ENCODE measurements at regions not wholly inside any gene's neighbourhood (a gene's known extent, or its start where the extent isn't known, plus 50 kb on each side); places are given as distances from the start of the nearest gene placed in this dataset.

GRCh38 chr11:115052601-115053000 is 374.3 kb downstream of the NXPE2 start:
- POLR2A ChIA-PET = no interaction called here

GRCh38 chr11:115054570-115055538 is 376.5 kb downstream of the NXPE2 start:
- no peak for DNase-seq
- H3K27me3 Mint-ChIP-seq = no peaks in the 10 kb centered on the region
- peaks cover 11% of the 10 kb centered on the region for H3K9me3 Mint-ChIP-seq
- POLR2A ChIA-PET = interaction anchor here (0.6 kb wide), 1 partner anchor 1169 kb away, joined by 3 read pairs; no protein-coding TSS in a partner anchor
- H3K27ac Mint-ChIP-seq = no peak overlapping the region
- H3K4me3 Mint-ChIP-seq = no peak overlapping the region
- no peaks in the 10 kb centered on the region for H3K4me1 Mint-ChIP-seq
- H3K36me3 Mint-ChIP-seq (ENCODE audit: low read depth) = no peaks in the 10 kb centered on the region
- CTCF ChIA-PET = interaction anchor here (0.6 kb wide), 1 partner anchor 38 kb away, joined by 6 read pairs; no protein-coding TSS in a partner anchor

More at GRCh38 chr11:115052601-115053000, 374.3 kb downstream of the NXPE2 start:
- peaks cover 11% of the 10 kb centered on the region for H3K9me3 Mint-ChIP-seq
- no peaks in the 10 kb centered on the region for H3K4me1 Mint-ChIP-seq
- CTCF ChIA-PET = interaction anchor here (1.4 kb wide), 1 partner anchor 9 kb away, joined by 3 read pairs; no protein-coding TSS in a partner anchor
- no peak overlapping the region for H3K27ac Mint-ChIP-seq
- no peaks in the 10 kb centered on the region for H3K27me3 Mint-ChIP-seq
- H3K4me3 Mint-ChIP-seq = no peak overlapping the region
- no peaks in the 10 kb centered on the region for H3K36me3 Mint-ChIP-seq (ENCODE audit: low read depth)
- DNase-seq = no peak

GRCh38 chr11:115056514-115056913 is 378.2 kb downstream of the NXPE2 start:
- ChIA-PET CTCF (no interaction called here), POLR2A (no interaction called here)

GRCh38 chr11:115060840-115061239 is 382.5 kb downstream of the NXPE2 start:
- DNase-seq = no peak
- peaks cover 8% of the 10 kb centered on the region for H3K9me3 Mint-ChIP-seq
- H3K4me1 Mint-ChIP-seq = no peaks in the 10 kb centered on the region
- POLR2A ChIA-PET = no interaction called here
- no peak overlapping the region for H3K4me3 Mint-ChIP-seq
- CTCF ChIA-PET = no interaction called here
- H3K27me3 Mint-ChIP-seq = no peaks in the 10 kb centered on the region
- H3K27ac Mint-ChIP-seq = no peak overlapping the region
- H3K36me3 Mint-ChIP-seq (ENCODE audit: low read depth) = no peaks in the 10 kb centered on the region

More at GRCh38 chr11:115056514-115056913, 378.2 kb downstream of the NXPE2 start:
- H3K27ac Mint-ChIP-seq = no peak overlapping the region
- H3K4me1 Mint-ChIP-seq = no peaks in the 10 kb centered on the region
- H3K36me3 Mint-ChIP-seq (ENCODE audit: low read depth) = no peaks in the 10 kb centered on the region
- H3K27me3 Mint-ChIP-seq = no peaks in the 10 kb centered on the region
- H3K9me3 Mint-ChIP-seq = peaks cover 11% of the 10 kb centered on the region
- no peak overlapping the region for H3K4me3 Mint-ChIP-seq
- DNase-seq = no peak

GRCh38 chr11:115065314-115065713 is 387.0 kb downstream of the NXPE2 start:
- H3K36me3 Mint-ChIP-seq (ENCODE audit: low read depth) = no peaks in the 10 kb centered on the region
- H3K9me3 Mint-ChIP-seq = no peaks in the 10 kb centered on the region
- no peak overlapping the region for H3K27ac Mint-ChIP-seq
- no peaks in the 10 kb centered on the region for H3K27me3 Mint-ChIP-seq
- H3K4me1 Mint-ChIP-seq = no peaks in the 10 kb centered on the region
- CTCF ChIA-PET = no interaction called here
- no peak for DNase-seq
- POLR2A ChIA-PET = no interaction called here
- H3K4me3 Mint-ChIP-seq = no peak overlapping the region

- ChIA-PET CTCF (no interaction called here), POLR2A (no interaction called here)
- no peak for DNase-seq
- H3K36me3 Mint-ChIP-seq (ENCODE audit: low read depth) = no peaks in the 10 kb centered on the region
- no peak overlapping the region for H3K27ac Mint-ChIP-seq
- H3K4me1 Mint-ChIP-seq = no peaks in the 10 kb centered on the region
- H3K27me3 Mint-ChIP-seq = no peaks in the 10 kb centered on the region
- no peak overlapping the region for H3K4me3 Mint-ChIP-seq
- H3K9me3 Mint-ChIP-seq = no peaks in the 10 kb centered on the region
Observed at GRCh38 chr11:115065830-115066664, 387.7 kb downstream of the NXPE2 start.

GRCh38 chr11:115067471-115067870 is 389.1 kb downstream of the NXPE2 start:
- H3K27ac Mint-ChIP-seq = no peak overlapping the region
- no peak overlapping the region for H3K4me3 Mint-ChIP-seq
- ChIA-PET POLR2A (no interaction called here), CTCF (no interaction called here)
- no peak for DNase-seq
- H3K27me3 Mint-ChIP-seq = no peaks in the 10 kb centered on the region
- H3K9me3 Mint-ChIP-seq = no peaks in the 10 kb centered on the region
- H3K36me3 Mint-ChIP-seq (ENCODE audit: low read depth) = no peaks in the 10 kb centered on the region
- no peaks in the 10 kb centered on the region for H3K4me1 Mint-ChIP-seq

GRCh38 chr11:115067900-115068530 is 389.7 kb downstream of the NXPE2 start:
- no peaks in the 10 kb centered on the region for H3K27me3 Mint-ChIP-seq

GRCh38 chr11:115069599-115069998 is 391.3 kb downstream of the NXPE2 start:
- POLR2A ChIA-PET = no interaction called here
- no peaks in the 10 kb centered on the region for H3K4me1 Mint-ChIP-seq

More at GRCh38 chr11:115067900-115068530, 389.7 kb downstream of the NXPE2 start:
- ChIA-PET POLR2A (no interaction called here), CTCF (no interaction called here)
- no peaks in the 10 kb centered on the region for H3K4me1 Mint-ChIP-seq
- H3K4me3 Mint-ChIP-seq = no peak overlapping the region
- no peaks in the 10 kb centered on the region for H3K36me3 Mint-ChIP-seq (ENCODE audit: low read depth)
- no peak for DNase-seq
- H3K27ac Mint-ChIP-seq = no peak overlapping the region
- no peaks in the 10 kb centered on the region for H3K9me3 Mint-ChIP-seq

GRCh38 chr11:115075356-115075755 is 397.0 kb downstream of the NXPE2 start:
- POLR2A ChIA-PET = no interaction called here
- H3K9me3 Mint-ChIP-seq = no peaks in the 10 kb centered on the region
- H3K27me3 Mint-ChIP-seq = no peaks in the 10 kb centered on the region
- no peak for DNase-seq
- no peaks in the 10 kb centered on the region for H3K4me1 Mint-ChIP-seq
- no peaks in the 10 kb centered on the region for H3K36me3 Mint-ChIP-seq (ENCODE audit: low read depth)
- H3K27ac Mint-ChIP-seq = no peak overlapping the region
- CTCF ChIA-PET = interaction anchor here (1.5 kb wide), 1 partner anchor 169 kb away, joined by 3 read pairs; no protein-coding TSS in a partner anchor
- H3K4me3 Mint-ChIP-seq = no peak overlapping the region

More at GRCh38 chr11:115069599-115069998, 391.3 kb downstream of the NXPE2 start:
- Mint-ChIP-seq H3K27me3 (no peaks in the 10 kb centered on the region), H3K4me3 (no peak overlapping the region), H3K27ac (no peak overlapping the region), H3K36me3 (ENCODE audit: low read depth) (no peaks in the 10 kb centered on the region), H3K9me3 (no peaks in the 10 kb centered on the region)
- no peak for DNase-seq
- CTCF ChIA-PET = no interaction called here

GRCh38 chr11:115077740-115078139 is 399.4 kb downstream of the NXPE2 start:
- H3K9me3 Mint-ChIP-seq = no peaks in the 10 kb centered on the region
- POLR2A ChIA-PET = no interaction called here

GRCh38 chr11:115078461-115079438 is 400.4 kb downstream of the NXPE2 start:
- no peak overlapping the region for H3K4me3 Mint-ChIP-seq
- no peaks in the 10 kb centered on the region for H3K36me3 Mint-ChIP-seq (ENCODE audit: low read depth)
- POLR2A ChIA-PET = no interaction called here
- no peaks in the 10 kb centered on the region for H3K27me3 Mint-ChIP-seq
- H3K27ac Mint-ChIP-seq = no peak overlapping the region
- H3K4me1 Mint-ChIP-seq = no peaks in the 10 kb centered on the region
- no peaks in the 10 kb centered on the region for H3K9me3 Mint-ChIP-seq
- CTCF ChIA-PET = no interaction called here
- DNase-seq = no peak

More at GRCh38 chr11:115077740-115078139, 399.4 kb downstream of the NXPE2 start:
- no peak for DNase-seq
- no peaks in the 10 kb centered on the region for H3K36me3 Mint-ChIP-seq (ENCODE audit: low read depth)
- no peaks in the 10 kb centered on the region for H3K27me3 Mint-ChIP-seq
- no peak overlapping the region for H3K4me3 Mint-ChIP-seq
- CTCF ChIA-PET = no interaction called here
- no peak overlapping the region for H3K27ac Mint-ChIP-seq
- H3K4me1 Mint-ChIP-seq = no peaks in the 10 kb centered on the region
